ENCODE measurements at regions not wholly inside any gene's neighbourhood (a gene's known extent, or its start where the extent isn't known, plus 50 kb on each side); places are given as distances from the start of the nearest gene placed in this dataset.

GRCh38 chr9:1918108-1918507 is 97.0 kb upstream of the SMARCA2 start:
- Histone ChIP-seq H3K4me3 (ENCODE audit: control insufficient read depth in 1 of 2, extremely low read depth in 1 of 2, low read length in 1 of 2) (no peak overlapping the region), H3K4me1 (ENCODE audit: control insufficient read depth in 1 of 2, extremely low read depth in 1 of 2, insufficient read depth in 2 of 2, low read length in 2 of 2) (no peaks in the 10 kb centered on the region), H3K27ac (ENCODE audit: low read length) (no peak overlapping the region), H3K36me3 (ENCODE audit: control insufficient read depth in 2 of 2, extremely low read depth in 1 of 2, insufficient read depth in 1 of 2, low read length in 1 of 2) (no peaks in the 10 kb centered on the region), H3K27me3 (replicated peaks in 1 of 2; ENCODE audit: control insufficient read depth in 2 of 2, extremely low read depth in 1 of 2, insufficient read depth in 2 of 2, low read length in 1 of 2) (peaks cover 2 to 13% of the 10 kb centered on the region in 2 experiments), H3K9me3 (no peaks in the 10 kb centered on the region)
- H3K27me3 Mint-ChIP-seq: peaks cover 24 to 26% of the 10 kb centered on the region in 2 donors
- no peaks in the 10 kb centered on the region for H3K36me3 Mint-ChIP-seq
- H3K4me3 Mint-ChIP-seq: no peak overlapping the region
- CTCF ChIA-PET: interaction anchor here in 1 of 2 donors (0.6 kb wide), 1 partner anchor 1112 kb away, joined by 6 read pairs; no protein-coding TSS in a partner anchor
- 57% methylated on average over 3 of the region's 3 CpGs for WGBS (ENCODE audit: insufficient coverage)
- ATAC-seq (replicated peaks in 1 of 4) (no peak), DNase-seq (no peak)
- POLR2A ChIA-PET: interaction anchor here in 1 of 2 donors (0.7 kb wide), 1 partner anchor 162 kb away, joined by 13 read pairs; no protein-coding TSS in a partner anchor
- no peak overlapping the region for H3K27ac Mint-ChIP-seq
- no peaks in the 10 kb centered on the region for H3K9me3 Mint-ChIP-seq
- H3K4me1 Mint-ChIP-seq: no peaks in the 10 kb centered on the region

GRCh38 chr9:1918622-1919021 is 96.5 kb upstream of the SMARCA2 start:
- no peak overlapping the region for H3K4me3 Mint-ChIP-seq

GRCh38 chr9:1919229-1919628 is 95.9 kb upstream of the SMARCA2 start:
- ChIA-PET CTCF (no interaction called here), POLR2A (no interaction called here)
- Mint-ChIP-seq H3K27me3 (peaks cover 24 to 26% of the 10 kb centered on the region in 2 donors), H3K4me3 (no peak overlapping the region), H3K27ac (no peak overlapping the region), H3K36me3 (no peaks in the 10 kb centered on the region), H3K9me3 (no peaks in the 10 kb centered on the region), H3K4me1 (no peaks in the 10 kb centered on the region)
- no peak overlapping the region for H3K4me3 ChIP-seq (ENCODE audit: control insufficient read depth in 1 of 2, extremely low read depth in 1 of 2, low read length in 1 of 2)
- H3K9me3 ChIP-seq: no peaks in the 10 kb centered on the region
- no peaks in the 10 kb centered on the region for H3K4me1 ChIP-seq (ENCODE audit: control insufficient read depth in 1 of 2, extremely low read depth in 1 of 2, insufficient read depth in 2 of 2, low read length in 2 of 2)
- no peak for ATAC-seq (replicated peaks in 1 of 4)
- no peak for DNase-seq
- no CpG with 5 or more reads among the region's 4 CpGs for WGBS (ENCODE audit: insufficient coverage)
- peaks cover 1 to 13% of the 10 kb centered on the region in 2 experiments for H3K27me3 ChIP-seq (replicated peaks in 1 of 2; ENCODE audit: control insufficient read depth in 2 of 2, extremely low read depth in 1 of 2, insufficient read depth in 2 of 2, low read length in 1 of 2)
- H3K36me3 ChIP-seq (ENCODE audit: control insufficient read depth in 2 of 2, extremely low read depth in 1 of 2, insufficient read depth in 1 of 2, low read length in 1 of 2): no peaks in the 10 kb centered on the region
- H3K27ac ChIP-seq (ENCODE audit: low read length): no peak overlapping the region

More at GRCh38 chr9:1918622-1919021, 96.5 kb upstream of the SMARCA2 start:
- Histone ChIP-seq H3K27ac (ENCODE audit: low read length) (no peak overlapping the region), H3K27me3 (replicated peaks in 1 of 2; ENCODE audit: control insufficient read depth in 2 of 2, extremely low read depth in 1 of 2, insufficient read depth in 2 of 2, low read length in 1 of 2) (peaks cover 2 to 13% of the 10 kb centered on the region in 2 experiments), H3K4me1 (ENCODE audit: control insufficient read depth in 1 of 2, extremely low read depth in 1 of 2, insufficient read depth in 2 of 2, low read length in 2 of 2) (no peaks in the 10 kb centered on the region), H3K4me3 (ENCODE audit: control insufficient read depth in 1 of 2, extremely low read depth in 1 of 2, low read length in 1 of 2) (no peak overlapping the region), H3K36me3 (ENCODE audit: control insufficient read depth in 2 of 2, extremely low read depth in 1 of 2, insufficient read depth in 1 of 2, low read length in 1 of 2) (no peaks in the 10 kb centered on the region), H3K9me3 (no peaks in the 10 kb centered on the region)
- ATAC-seq (replicated peaks in 1 of 4) (no peak), DNase-seq (no peak)
- no peaks in the 10 kb centered on the region for H3K36me3 Mint-ChIP-seq
- ChIA-PET CTCF (no interaction called here), POLR2A (no interaction called here)
- H3K27me3 Mint-ChIP-seq: peaks cover 24 to 26% of the 10 kb centered on the region in 2 donors
- no peaks in the 10 kb centered on the region for H3K4me1 Mint-ChIP-seq
- H3K9me3 Mint-ChIP-seq: no peaks in the 10 kb centered on the region
- no CpG with 5 or more reads among the region's 5 CpGs for WGBS (ENCODE audit: insufficient coverage)
- H3K27ac Mint-ChIP-seq: no peak overlapping the region

- Mint-ChIP-seq H3K4me1 (no peaks in the 10 kb centered on the region), H3K4me3 (no peak overlapping the region), H3K27me3 (peaks cover 24 to 26% of the 10 kb centered on the region in 2 donors), H3K9me3 (no peaks in the 10 kb centered on the region), H3K27ac (no peak overlapping the region), H3K36me3 (no peaks in the 10 kb centered on the region)
- Histone ChIP-seq H3K9me3 (no peaks in the 10 kb centered on the region), H3K27me3 (replicated peaks in 1 of 2; ENCODE audit: control insufficient read depth in 2 of 2, extremely low read depth in 1 of 2, insufficient read depth in 2 of 2, low read length in 1 of 2) (peaks cover 0 to 13% of the 10 kb centered on the region in 2 experiments), H3K4me3 (ENCODE audit: control insufficient read depth in 1 of 2, extremely low read depth in 1 of 2, low read length in 1 of 2) (no peak overlapping the region), H3K36me3 (ENCODE audit: control insufficient read depth in 2 of 2, extremely low read depth in 1 of 2, insufficient read depth in 1 of 2, low read length in 1 of 2) (no peaks in the 10 kb centered on the region), H3K4me1 (ENCODE audit: control insufficient read depth in 1 of 2, extremely low read depth in 1 of 2, insufficient read depth in 2 of 2, low read length in 2 of 2) (no peaks in the 10 kb centered on the region), H3K27ac (ENCODE audit: low read length) (no peak overlapping the region)
- ChIA-PET POLR2A (interaction anchor here in 1 of 2 donors (0.6 kb wide), 1 partner anchor 767 kb away, joined by 9 read pairs; no protein-coding TSS in a partner anchor), CTCF (no interaction called here)
- ATAC-seq (replicated peaks in 1 of 4): no peak
- DNase-seq: no peak
- 79% methylated on average over 2 of the region's 3 CpGs for WGBS (ENCODE audit: insufficient coverage)
Observed at GRCh38 chr9:1920386-1920785, 94.8 kb upstream of the SMARCA2 start.

- DNase-seq: no peak
- CTCF ChIA-PET: interaction anchor here in 1 of 2 donors (1.1 kb wide), 1 partner anchor 165 kb away, joined by 3 read pairs; no protein-coding TSS in a partner anchor
Observed at GRCh38 chr9:1922026-1922425, 93.1 kb upstream of the SMARCA2 start.

GRCh38 chr9:1927546-1927945 is 87.6 kb upstream of the SMARCA2 start:
- no peaks in the 10 kb centered on the region for H3K27me3 Mint-ChIP-seq
- no peak overlapping the region for H3K27ac ChIP-seq (ENCODE audit: low read length)
- WGBS (ENCODE audit: insufficient coverage): 100% methylated on average over 2 of the region's 6 CpGs
- no peaks in the 10 kb centered on the region for H3K36me3 Mint-ChIP-seq
- no peaks in the 10 kb centered on the region for H3K9me3 ChIP-seq
- H3K27ac Mint-ChIP-seq: no peak overlapping the region
- ChIA-PET POLR2A (no interaction called here), CTCF (interaction anchor here in 1 of 2 donors (0.6 kb wide), 1 partner anchor 231 kb away, joined by 6 read pairs; no protein-coding TSS in a partner anchor)
- H3K4me3 ChIP-seq (ENCODE audit: control insufficient read depth in 1 of 2, extremely low read depth in 1 of 2, low read length in 1 of 2): no peak overlapping the region
- ATAC-seq (replicated peaks in 1 of 4) (no peak), DNase-seq (no peak)
- H3K4me3 Mint-ChIP-seq: no peak overlapping the region
- H3K27me3 ChIP-seq (replicated peaks in 1 of 2; ENCODE audit: control insufficient read depth in 2 of 2, extremely low read depth in 1 of 2, insufficient read depth in 2 of 2, low read length in 1 of 2): no peaks in the 10 kb centered on the region
- H3K4me1 ChIP-seq (ENCODE audit: control insufficient read depth in 1 of 2, extremely low read depth in 1 of 2, insufficient read depth in 2 of 2, low read length in 2 of 2): no peaks in the 10 kb centered on the region
- peaks cover 0 to 2% (median 2%) of the 10 kb centered on the region in 3 donors for H3K4me1 Mint-ChIP-seq
- no peaks in the 10 kb centered on the region for H3K9me3 Mint-ChIP-seq
- H3K36me3 ChIP-seq (ENCODE audit: control insufficient read depth in 2 of 2, extremely low read depth in 1 of 2, insufficient read depth in 1 of 2, low read length in 1 of 2): no peaks in the 10 kb centered on the region

More at GRCh38 chr9:1922026-1922425, 93.1 kb upstream of the SMARCA2 start:
- Histone ChIP-seq H3K4me3 (ENCODE audit: control insufficient read depth in 1 of 2, extremely low read depth in 1 of 2, low read length in 1 of 2) (no peak overlapping the region), H3K9me3 (no peaks in the 10 kb centered on the region), H3K27me3 (replicated peaks in 1 of 2; ENCODE audit: control insufficient read depth in 2 of 2, extremely low read depth in 1 of 2, insufficient read depth in 2 of 2, low read length in 1 of 2) (peaks cover 0 to 13% of the 10 kb centered on the region in 2 experiments), H3K36me3 (ENCODE audit: control insufficient read depth in 2 of 2, extremely low read depth in 1 of 2, insufficient read depth in 1 of 2, low read length in 1 of 2) (no peaks in the 10 kb centered on the region), H3K27ac (ENCODE audit: low read length) (no peak overlapping the region), H3K4me1 (ENCODE audit: control insufficient read depth in 1 of 2, extremely low read depth in 1 of 2, insufficient read depth in 2 of 2, low read length in 2 of 2) (no peaks in the 10 kb centered on the region)
- Mint-ChIP-seq H3K4me1 (no peaks in the 10 kb centered on the region), H3K27ac (no peak overlapping the region), H3K27me3 (peaks cover 21% of the 10 kb centered on the region in 2 donors), H3K36me3 (no peaks in the 10 kb centered on the region), H3K9me3 (no peaks in the 10 kb centered on the region), H3K4me3 (no peak overlapping the region)
- ATAC-seq (replicated peaks in 1 of 4): no peak
- POLR2A ChIA-PET: no interaction called here
- no CpG with 5 or more reads among the region's 3 CpGs for whole genome bisulfite sequencing (ENCODE audit: insufficient coverage)

Data from T-cell (primary cell).